Thyroid gland (tissue), 4 donors: ENCODE measurements at regions not wholly inside any gene's neighbourhood (a gene's known extent, or its start where the extent isn't known, plus 50 kb on each side); places are given as distances from the start of the nearest gene placed in this dataset.

ENCODE experiments used
- DNase-seq, 2 donors: peaks; one replicate each; pipeline ENCODE4 v3.0.0-alpha.2; 2019
- H3K27ac ChIP-seq, 3 donors: fragments of 200-600 bp; sonication (generic); 1 replicate in 2 of 3; 2 replicates in 1 of 3; pipeline ENCODE4 v1.5.1; 2016 to 2019; ENCODE audit warnings: mild to moderate bottlenecking in 1 of 3, moderate library complexity in 1 of 3
- H3K27me3 ChIP-seq: fragments of 200-600 bp; sonication (generic); one replicate; pipeline ENCODE4 v1.5.1; 2019
- H3K36me3 ChIP-seq, 2 donors: fragments of 200-600 bp; sonication (generic); one replicate each; pipeline ENCODE4 v1.5.1; 2016 to 2019
- H3K4me1 ChIP-seq, 2 donors: fragments of 200-600 bp; sonication (generic); one replicate each; pipeline ENCODE4 v1.5.1; 2017 to 2019
- H3K4me3 ChIP-seq, 3 donors: fragments of 200-600 bp; sonication (generic); replicated peaks in 1 of 3; 1 replicate in 2 of 3; 2 replicates in 1 of 3; pipeline ENCODE4 v1.5.1; 2016; ENCODE audit warnings: mild to moderate bottlenecking in 1 of 3
- H3K9me3 ChIP-seq: fragments of 200-600 bp; sonication (generic); one replicate; pipeline ENCODE4 v1.5.1; 2017
- CTCF ChIP-seq, 6 experiments: fragments of 200-600 bp in 3 of 6; fragments of 450-650 bp in 3 of 6; sonication (generic) in 3 of 6; IDR thresholded peaks; one replicate each; pipeline ENCODE4 v1.5.1; 2016 to 2019; ENCODE audit warnings: antibody characterized with exemption in 6 of 6, mild to moderate bottlenecking in 2 of 6, inconsistent platforms in 1 of 6, moderate library complexity in 1 of 6
- POLR2A ChIP-seq, 2 donors: fragments of 450-650 bp; IDR thresholded peaks; one replicate each; pipeline ENCODE4 v1.6.1; 2017; ENCODE audit warnings: antibody characterized with exemption in 2 of 2, mild to moderate bottlenecking in 2 of 2, moderate library complexity in 1 of 2
- WGBS, 2 donors: methylation state at CpG; one replicate each; pipeline ENCODE4 v1.1.5; 2017; 5-methylcytosine and 5-hydroxymethylcytosine counted together
- intact Hi-C: fragments of 100-400 bp; cut with DNase I; formaldehyde crosslinking; loops from one replicate; pipeline ENCODE4 v1.15.1; 2023

- TF ChIP-seq POLR2A (IDR thresholded peaks at IDR 0.05) (no peak), CTCF (IDR thresholded peaks at IDR 0.05) (no peak)
- no peak overlapping the region for H3K27ac ChIP-seq
- intact Hi-C loops, result no loop called here
- H3K9me3 ChIP-seq, result no peaks in the 10 kb centered on the region
- 83 to 90% methylated on average over 1 of the region's 1 CpG for WGBS, 2 donors
- no peaks in the 10 kb centered on the region for H3K36me3 ChIP-seq
- H3K4me3 ChIP-seq, result no peak overlapping the region
- no peak for DNase-seq
- H3K27me3 ChIP-seq, result no peaks in the 10 kb centered on the region
- H3K4me1 ChIP-seq, result no peaks in the 10 kb centered on the region
Measured at GRCh38 chr18:71995904-71996465, 548.2 kb downstream of the CBLN2 start.

- H3K4me1 ChIP-seq, result no peaks in the 10 kb centered on the region
- H3K9me3 ChIP-seq, result no peaks in the 10 kb centered on the region
- H3K27me3 ChIP-seq, result no peaks in the 10 kb centered on the region
- DNase-seq, result no peak
- no peaks in the 10 kb centered on the region for H3K36me3 ChIP-seq
- no peak for TF ChIP-seq CTCF (IDR thresholded peaks at IDR 0.05)
- TF ChIP-seq POLR2A (IDR thresholded peaks at IDR 0.05), result no peak
- no peak overlapping the region for H3K27ac ChIP-seq
- WGBS, 2 donors, result 68 to 75% methylated on average over 1 of the region's 1 CpG
- H3K4me3 ChIP-seq, result no peak overlapping the region
- intact Hi-C loops, result no loop called here
Measured at GRCh38 chr18:71994273-71994672, 549.9 kb downstream of the CBLN2 start.

GRCh38 chr18:71989616-71990015 lies 554.5 kb downstream of the CBLN2 start:
- intact Hi-C loops, result no loop called here
- DNase-seq, result no peak
- TF ChIP-seq CTCF (IDR thresholded peaks at IDR 0.05) (no peak), POLR2A (IDR thresholded peaks at IDR 0.05) (no peak)
- no peaks in the 10 kb centered on the region for H3K4me1 ChIP-seq
- H3K9me3 ChIP-seq, result no peaks in the 10 kb centered on the region
- no peak overlapping the region for H3K4me3 ChIP-seq
- no peak overlapping the region for H3K27ac ChIP-seq
- 74 to 89% methylated on average over 1 of the region's 1 CpG for WGBS, 2 donors
- H3K36me3 ChIP-seq, result no peaks in the 10 kb centered on the region
- no peaks in the 10 kb centered on the region for H3K27me3 ChIP-seq

GRCh38 chr18:71986351-71987050 lies 557.6 kb downstream of the CBLN2 start:
- no peak overlapping the region for H3K27ac ChIP-seq
- H3K4me3 ChIP-seq, result no peak overlapping the region
- H3K36me3 ChIP-seq, result no peaks in the 10 kb centered on the region
- H3K27me3 ChIP-seq, result no peaks in the 10 kb centered on the region
- H3K4me1 ChIP-seq, result no peaks in the 10 kb centered on the region
- intact Hi-C loops, result no loop called here
- no peak for DNase-seq
- WGBS, 2 donors, result 62 to 64% methylated on average over 2 of the region's 2 CpGs
- TF ChIP-seq CTCF (IDR thresholded peaks at IDR 0.05) (no peak), POLR2A (IDR thresholded peaks at IDR 0.05) (no peak)
- no peaks in the 10 kb centered on the region for H3K9me3 ChIP-seq

- intact Hi-C loops, result no loop called here
- Histone ChIP-seq H3K9me3 (no peaks in the 10 kb centered on the region), H3K36me3 (no peaks in the 10 kb centered on the region), H3K4me1 (no peaks in the 10 kb centered on the region), H3K27ac (no peak overlapping the region), H3K4me3 (no peak overlapping the region), H3K27me3 (no peaks in the 10 kb centered on the region)
- DNase-seq, result no peak
- TF ChIP-seq CTCF (IDR thresholded peaks at IDR 0.05), result no peak
- TF ChIP-seq POLR2A (IDR thresholded peaks at IDR 0.05), result no peak
- WGBS, 2 donors, result 45 to 54% methylated on average over 2 of the region's 2 CpGs
Measured at GRCh38 chr18:71976744-71977143, 567.4 kb downstream of the CBLN2 start.
